Astrocyte (in vitro differentiated cells and primary cell): ENCODE measurements at regions not wholly inside any gene's neighbourhood (a gene's known extent, or its start where the extent isn't known, plus 50 kb on each side); places are given as distances from the start of the nearest gene placed in this dataset.

Source experiments
- DNase-seq: peaks from one replicate; pipeline ENCODE4 v3.0.0-alpha.2; 2010; ENCODE audit warnings: low read depth
- FAIRE-seq: peaks from 2 replicates; lab custom pipeline; 2011; peaks lifted over from hg19 to GRCh38; lab: Jason Lieb, UNC
- H2AFZ ChIP-seq: 2 replicates; pipeline ENCODE4 v1.6.0; 2012; ENCODE audit warnings: low read depth, low read length, inconsistent platforms
- H3K27ac ChIP-seq: 2 replicates; pipeline ENCODE4 v1.5.1; 2011; ENCODE audit warnings: low read depth, low read length, inconsistent platforms
- H3K27me3 ChIP-seq: 2 replicates; pipeline ENCODE4 v1.6.0; 2011; ENCODE audit warnings: low read length, inconsistent platforms; ENCODE audit not compliant: insufficient read depth
- H3K36me3 ChIP-seq: 2 replicates; pipeline ENCODE4 v1.5.1; 2011; ENCODE audit warnings: low read length, inconsistent platforms; ENCODE audit not compliant: insufficient read depth
- H3K4me1 ChIP-seq: 2 replicates; pipeline ENCODE4 v1.5.1; 2011; ENCODE audit warnings: low read length, inconsistent platforms; ENCODE audit not compliant: insufficient read depth
- H3K4me2 ChIP-seq: 2 replicates; pipeline ENCODE4 v1.6.0; 2012; ENCODE audit warnings: low read length, inconsistent platforms
- H3K4me3 ChIP-seq: 2 replicates; pipeline ENCODE4 v1.5.1; 2011; ENCODE audit warnings: low read depth, mild to moderate bottlenecking, low read length, inconsistent platforms; ENCODE audit not compliant: insufficient read depth
- H3K79me2 ChIP-seq: 2 replicates; pipeline ENCODE4 v1.6.0; 2012; ENCODE audit warnings: mild to moderate bottlenecking, low read length, inconsistent platforms; ENCODE audit not compliant: insufficient read depth
- H3K9ac ChIP-seq: 2 replicates; pipeline ENCODE4 v1.6.0; 2012; ENCODE audit warnings: mild to moderate bottlenecking, low read length, inconsistent platforms
- H3K9me3 ChIP-seq: 2 replicates; pipeline ENCODE4 v1.5.1; 2012; ENCODE audit warnings: low read depth, mild to moderate bottlenecking, low read length, inconsistent platforms; ENCODE audit not compliant: insufficient read depth
- H4K20me1 ChIP-seq: 2 replicates; pipeline ENCODE4 v1.6.0; 2012; ENCODE audit warnings: low read length, inconsistent platforms; ENCODE audit not compliant: insufficient read depth
- H3K27ac Mint-ChIP-seq: one replicate; pipeline ENCODE4 v1.8.0; 2021; ENCODE audit warnings: mild to moderate bottlenecking, mixed read lengths; ENCODE audit not compliant: unreplicated experiment
- H3K27me3 Mint-ChIP-seq: one replicate; pipeline ENCODE4 v1.8.0; 2021; ENCODE audit warnings: low read depth, mixed read lengths; ENCODE audit not compliant: unreplicated experiment
- H3K36me3 Mint-ChIP-seq: one replicate; pipeline ENCODE4 v1.8.0; 2021; ENCODE audit warnings: low read depth, mixed read lengths; ENCODE audit not compliant: unreplicated experiment
- H3K4me1 Mint-ChIP-seq: one replicate; pipeline ENCODE4 v1.8.0; 2021; ENCODE audit warnings: low read depth, mixed read lengths; ENCODE audit not compliant: unreplicated experiment
- H3K4me3 Mint-ChIP-seq: one replicate; pipeline ENCODE4 v1.8.0; 2021; ENCODE audit warnings: mild to moderate bottlenecking, moderate library complexity, mixed read lengths; ENCODE audit not compliant: unreplicated experiment
- H3K9me3 Mint-ChIP-seq: one replicate; pipeline ENCODE4 v1.8.0; 2021; ENCODE audit warnings: mild to moderate bottlenecking, mixed read lengths; ENCODE audit not compliant: unreplicated experiment
- CTCF ChIP-seq: IDR thresholded peaks from 2 replicates; pipeline ENCODE4 v1.5.1; 2011; ENCODE audit warnings: low read depth, mild to moderate bottlenecking, inconsistent platforms, low read length, moderate library complexity; ENCODE audit not compliant: insufficient read depth
- EZH2 ChIP-seq: IDR thresholded peaks from 2 replicates; pipeline ENCODE4 v1.6.1; 2012; ENCODE audit warnings: mild to moderate bottlenecking, low read length, inconsistent platforms; ENCODE audit not compliant: insufficient read depth

DNA sequence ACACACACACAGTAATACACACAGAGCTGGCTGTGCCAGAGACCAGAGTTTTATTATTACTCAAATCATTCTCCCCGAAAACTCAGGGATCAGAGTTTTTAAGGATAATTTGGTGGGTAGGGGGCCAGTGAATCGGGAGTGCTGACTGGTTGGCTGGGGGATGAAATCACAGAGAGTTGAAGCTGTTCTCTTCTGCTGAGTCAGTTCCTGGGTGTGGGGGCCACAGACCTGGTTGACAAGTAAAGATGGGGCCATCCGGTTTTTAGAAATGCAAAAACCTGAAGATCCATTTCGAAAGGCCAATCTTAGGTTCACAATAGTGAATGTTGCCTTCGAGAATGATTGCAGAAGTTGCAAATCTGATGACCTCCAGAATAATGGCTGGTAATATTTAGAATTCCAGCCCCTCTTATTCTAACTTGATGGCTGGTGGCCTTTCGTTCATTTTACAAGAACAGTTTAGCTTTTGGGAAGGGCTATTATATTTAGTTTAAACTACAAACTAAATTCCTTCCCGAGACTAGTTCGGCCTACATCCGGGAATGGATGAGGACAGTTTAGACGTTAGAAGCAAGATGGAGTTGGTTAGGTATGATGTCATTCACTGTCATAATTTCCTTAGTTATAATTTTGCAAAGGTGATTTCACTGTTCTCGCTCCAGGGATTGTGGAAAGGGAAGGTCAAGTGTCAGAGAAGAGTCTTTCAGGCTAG lies 123.2 kb downstream of the KCNJ18 start:
- Histone ChIP-seq H3K4me1 (no peaks in the 10 kb centered on the region), H3K36me3 (no peaks in the 10 kb centered on the region), H3K9ac (no peak overlapping the region), H3K4me3 (no peak overlapping the region), H2AFZ (no peak overlapping the region), H3K27me3 (no peaks in the 10 kb centered on the region), H4K20me1 (no peaks in the 10 kb centered on the region), H3K79me2 (no peaks in the 10 kb centered on the region), H3K27ac (no peak overlapping the region), H3K4me2 (no peak overlapping the region), H3K9me3 (peaks cover 12% of the 10 kb centered on the region)
- FAIRE-seq (no peak), DNase-seq (no peak)
- Mint-ChIP-seq H3K36me3 (no peaks in the 10 kb centered on the region), H3K27me3 (no peaks in the 10 kb centered on the region), H3K9me3 (peaks cover 10% of the 10 kb centered on the region), H3K4me3 (no peak overlapping the region), H3K4me1 (no peaks in the 10 kb centered on the region), H3K27ac (no peak overlapping the region)
- no peak for TF ChIP-seq EZH2
- TF ChIP-seq CTCF: no peak

- no peak overlapping the region for H3K4me3 Mint-ChIP-seq
- H3K27ac Mint-ChIP-seq: no peak overlapping the region
- peaks cover 10% of the 10 kb centered on the region for H3K9me3 Mint-ChIP-seq
- H4K20me1 ChIP-seq: no peaks in the 10 kb centered on the region
- no peak overlapping the region for H3K4me3 ChIP-seq
- H3K27me3 Mint-ChIP-seq: no peaks in the 10 kb centered on the region
- TF ChIP-seq EZH2: no peak
- no peak for TF ChIP-seq CTCF
- no peak overlapping the region for H3K27ac ChIP-seq
- no peaks in the 10 kb centered on the region for H3K36me3 Mint-ChIP-seq
- no peaks in the 10 kb centered on the region for H3K4me1 ChIP-seq
- peaks cover 12% of the 10 kb centered on the region for H3K9me3 ChIP-seq
- no peak overlapping the region for H3K4me2 ChIP-seq
- no peaks in the 10 kb centered on the region for H3K36me3 ChIP-seq
- H3K4me1 Mint-ChIP-seq: no peaks in the 10 kb centered on the region
- H3K79me2 ChIP-seq: no peaks in the 10 kb centered on the region
- no peaks in the 10 kb centered on the region for H3K27me3 ChIP-seq
- no peak overlapping the region for H3K9ac ChIP-seq
- FAIRE-seq: no peak
- H2AFZ ChIP-seq: no peak overlapping the region
- DNase-seq: no peak
Measured at GRCh38 chr17:21816592-21817567, 124.6 kb downstream of the KCNJ18 start.
